ENCODE measurements at regions not wholly inside any gene's neighbourhood (a gene's known extent, or its start where the extent isn't known, plus 50 kb on each side); places are given as distances from the start of the nearest gene placed in this dataset.

- Mint-ChIP-seq H3K27ac (no peak overlapping the region), H3K4me1 (peaks cover 26% of the 10 kb centered on the region), H3K27me3 (ENCODE audit: low read depth, poor library complexity) (peaks cover 26% of the 10 kb centered on the region), H3K36me3 (ENCODE audit: low read depth) (no peaks in the 10 kb centered on the region), H3K4me3 (no peak overlapping the region), H3K9me3 (no peaks in the 10 kb centered on the region)
- no peak for TF ChIP-seq CTCF (IDR thresholded peaks at IDR 0.05)
- no peak for DNase-seq
Observed at GRCh38 chr11:19380375-19380774, 139.6 kb upstream of the E2F8 start.

GRCh38 chr11:19379465-19379864 is 138.7 kb upstream of the E2F8 start:
- peaks cover 26% of the 10 kb centered on the region for H3K4me1 Mint-ChIP-seq
- TF ChIP-seq CTCF (IDR thresholded peaks at IDR 0.05): no peak
- no peak overlapping the region for H3K27ac Mint-ChIP-seq
- no peaks in the 10 kb centered on the region for H3K9me3 Mint-ChIP-seq
- H3K4me3 Mint-ChIP-seq: no peak overlapping the region
- peaks cover 24% of the 10 kb centered on the region for H3K27me3 Mint-ChIP-seq (ENCODE audit: low read depth, poor library complexity)
- no peaks in the 10 kb centered on the region for H3K36me3 Mint-ChIP-seq (ENCODE audit: low read depth)
- DNase-seq: no peak

GRCh38 chr11:19378814-19379213 is 138.1 kb upstream of the E2F8 start:
- Mint-ChIP-seq H3K4me1 (peaks cover 26% of the 10 kb centered on the region), H3K9me3 (no peaks in the 10 kb centered on the region), H3K27ac (peak overlapping the region; percentile 27), H3K4me3 (no peak overlapping the region), H3K27me3 (ENCODE audit: low read depth, poor library complexity) (peaks cover 21% of the 10 kb centered on the region), H3K36me3 (ENCODE audit: low read depth) (no peaks in the 10 kb centered on the region)
- no peak for DNase-seq
- no peak for TF ChIP-seq CTCF (IDR thresholded peaks at IDR 0.05)

GRCh38 chr11:19377881-19378280 is 137.1 kb upstream of the E2F8 start:
- peaks cover 26% of the 10 kb centered on the region for H3K4me1 Mint-ChIP-seq

GRCh38 chr11:19375440-19375839 is 134.7 kb upstream of the E2F8 start:
- no peak overlapping the region for H3K4me3 Mint-ChIP-seq
- peaks cover 22% of the 10 kb centered on the region for H3K27me3 Mint-ChIP-seq (ENCODE audit: low read depth, poor library complexity)
- no peaks in the 10 kb centered on the region for H3K36me3 Mint-ChIP-seq (ENCODE audit: low read depth)
- H3K4me1 Mint-ChIP-seq: peaks cover 16% of the 10 kb centered on the region
- no peaks in the 10 kb centered on the region for H3K9me3 Mint-ChIP-seq
- DNase-seq: no peak
- TF ChIP-seq CTCF (IDR thresholded peaks at IDR 0.05): no peak
- no peak overlapping the region for H3K27ac Mint-ChIP-seq

More at GRCh38 chr11:19377881-19378280, 137.1 kb upstream of the E2F8 start:
- no peak overlapping the region for H3K4me3 Mint-ChIP-seq
- no peak for TF ChIP-seq CTCF (IDR thresholded peaks at IDR 0.05)
- no peak overlapping the region for H3K27ac Mint-ChIP-seq
- H3K9me3 Mint-ChIP-seq: no peaks in the 10 kb centered on the region
- no peak for DNase-seq
- no peaks in the 10 kb centered on the region for H3K36me3 Mint-ChIP-seq (ENCODE audit: low read depth)
- H3K27me3 Mint-ChIP-seq (ENCODE audit: low read depth, poor library complexity): peaks cover 27% of the 10 kb centered on the region

- no peak for DNase-seq
- Mint-ChIP-seq H3K27ac (no peak overlapping the region), H3K36me3 (ENCODE audit: low read depth) (no peaks in the 10 kb centered on the region), H3K4me3 (no peak overlapping the region), H3K4me1 (peaks cover 8% of the 10 kb centered on the region), H3K27me3 (ENCODE audit: low read depth, poor library complexity) (peaks cover 27% of the 10 kb centered on the region), H3K9me3 (no peaks in the 10 kb centered on the region)
- TF ChIP-seq CTCF (IDR thresholded peaks at IDR 0.05): no peak
Observed at GRCh38 chr11:19374151-19374569, 133.4 kb upstream of the E2F8 start.

Data from nephron progenitor cell (in vitro differentiated cells).